ENCODE measurements at regions not wholly inside any gene's neighbourhood (a gene's known extent, or its start where the extent isn't known, plus 50 kb on each side); places are given as distances from the start of the nearest gene placed in this dataset.
A peak's percentile ranks its signal among the peaks of the same experiment; 100 is the strongest.

DNA sequence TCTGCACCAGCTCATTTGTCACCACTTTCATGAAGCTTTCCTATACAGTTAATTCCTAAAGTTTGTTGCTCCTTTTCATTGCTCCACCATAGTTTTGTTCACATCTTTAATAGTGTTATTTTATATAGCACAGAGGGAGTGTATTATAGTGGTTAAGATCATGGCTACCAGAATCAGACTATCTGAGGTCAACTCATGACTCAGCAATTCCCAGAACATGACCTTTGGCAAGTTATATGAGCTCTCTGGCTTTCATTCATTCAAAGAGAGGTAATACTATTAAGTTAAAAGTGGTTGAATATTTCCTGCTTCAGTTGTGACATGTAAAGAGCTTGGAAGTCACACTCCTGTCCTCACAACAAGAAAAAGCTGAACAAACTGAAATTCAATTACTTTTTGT is 1073.5 kb downstream of the NAALADL2 start:
- no peak overlapping the region for H3K4me3 ChIP-seq (ENCODE audit: low read length)
- TF ChIP-seq, protein P1, sequence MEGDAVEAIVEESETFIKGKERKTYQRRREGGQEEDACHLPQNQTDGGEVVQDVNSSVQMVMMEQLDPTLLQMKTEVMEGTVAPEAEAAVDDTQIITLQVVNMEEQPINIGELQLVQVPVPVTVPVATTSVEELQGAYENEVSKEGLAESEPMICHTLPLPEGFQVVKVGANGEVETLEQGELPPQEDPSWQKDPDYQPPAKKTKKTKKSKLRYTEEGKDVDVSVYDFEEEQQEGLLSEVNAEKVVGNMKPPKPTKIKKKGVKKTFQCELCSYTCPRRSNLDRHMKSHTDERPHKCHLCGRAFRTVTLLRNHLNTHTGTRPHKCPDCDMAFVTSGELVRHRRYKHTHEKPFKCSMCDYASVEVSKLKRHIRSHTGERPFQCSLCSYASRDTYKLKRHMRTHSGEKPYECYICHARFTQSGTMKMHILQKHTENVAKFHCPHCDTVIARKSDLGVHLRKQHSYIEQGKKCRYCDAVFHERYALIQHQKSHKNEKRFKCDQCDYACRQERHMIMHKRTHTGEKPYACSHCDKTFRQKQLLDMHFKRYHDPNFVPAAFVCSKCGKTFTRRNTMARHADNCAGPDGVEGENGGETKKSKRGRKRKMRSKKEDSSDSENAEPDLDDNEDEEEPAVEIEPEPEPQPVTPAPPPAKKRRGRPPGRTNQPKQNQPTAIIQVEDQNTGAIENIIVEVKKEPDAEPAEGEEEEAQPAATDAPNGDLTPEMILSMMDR (conservative IDR thresholded peaks at IDR 0.05; ENCODE audit: low read depth, low read length), result no peak
- no peak for DNase-seq (ENCODE audit: low read depth)

DNA sequence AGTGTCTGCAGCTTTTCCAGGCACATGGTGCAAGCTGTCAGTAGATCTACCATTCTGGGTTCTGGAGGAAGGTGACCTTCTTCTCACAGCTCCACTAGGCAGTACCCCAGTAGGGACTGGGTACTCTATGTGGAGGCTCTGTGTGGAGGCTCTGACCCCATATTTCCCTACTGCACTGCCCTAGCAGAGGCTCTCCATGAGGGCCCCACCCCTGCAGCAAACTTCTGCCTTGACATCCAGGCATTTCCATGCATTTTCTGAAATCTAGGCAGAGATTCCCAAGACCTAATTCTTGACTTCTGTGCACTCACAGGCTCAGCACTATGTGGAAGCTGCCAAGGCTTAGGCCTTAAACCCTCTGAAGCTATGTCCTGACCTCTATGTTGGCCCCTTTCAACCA is 1060.0 kb downstream of the NAALADL2 start:
- H3K4me3 ChIP-seq (ENCODE audit: low read length), result no peak overlapping the region
- TF ChIP-seq, protein P1 (conservative IDR thresholded peaks at IDR 0.05; ENCODE audit: low read depth, low read length), result no peak
- no peak for DNase-seq (ENCODE audit: low read depth)

DNA sequence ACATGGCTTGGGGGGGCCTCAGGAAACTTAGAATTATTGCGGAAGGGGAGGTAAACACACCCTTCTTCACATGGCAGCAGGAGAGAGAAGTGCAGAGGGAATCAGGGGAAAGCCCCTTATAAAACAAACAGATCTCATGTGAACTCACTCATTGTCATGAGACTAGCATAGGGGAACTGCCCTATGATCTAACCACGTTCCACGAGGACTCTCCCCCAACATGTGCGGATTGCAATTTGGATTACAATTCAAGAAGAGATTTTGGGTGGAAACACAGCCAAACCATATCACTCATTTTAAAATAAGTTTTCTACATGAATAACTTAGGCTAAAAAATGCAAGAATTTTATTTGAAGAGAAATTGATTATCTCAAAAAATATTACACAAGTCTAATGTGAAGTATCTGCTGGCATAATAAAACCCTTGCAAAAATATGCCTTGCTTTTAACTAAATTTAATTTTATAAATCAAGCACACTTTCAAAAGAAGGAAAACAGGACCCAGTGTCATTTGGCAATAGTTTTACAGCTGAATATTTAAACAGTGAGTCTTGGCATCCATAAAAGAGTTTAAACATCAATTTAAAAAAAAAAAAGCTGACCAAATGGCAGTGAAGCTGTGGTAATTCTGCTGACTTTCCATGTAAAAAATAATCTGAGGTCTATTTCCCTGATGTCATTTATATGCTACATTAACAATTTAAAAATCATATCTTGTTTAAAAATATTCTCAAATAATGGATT is 1057.2 kb downstream of the NAALADL2 start:
- no peak for DNase-seq (ENCODE audit: low read depth)
- no peak overlapping the region for H3K4me3 ChIP-seq (ENCODE audit: low read length)
- TF ChIP-seq, protein P1 (conservative IDR thresholded peaks at IDR 0.05; ENCODE audit: low read depth, low read length), result no peak

DNA sequence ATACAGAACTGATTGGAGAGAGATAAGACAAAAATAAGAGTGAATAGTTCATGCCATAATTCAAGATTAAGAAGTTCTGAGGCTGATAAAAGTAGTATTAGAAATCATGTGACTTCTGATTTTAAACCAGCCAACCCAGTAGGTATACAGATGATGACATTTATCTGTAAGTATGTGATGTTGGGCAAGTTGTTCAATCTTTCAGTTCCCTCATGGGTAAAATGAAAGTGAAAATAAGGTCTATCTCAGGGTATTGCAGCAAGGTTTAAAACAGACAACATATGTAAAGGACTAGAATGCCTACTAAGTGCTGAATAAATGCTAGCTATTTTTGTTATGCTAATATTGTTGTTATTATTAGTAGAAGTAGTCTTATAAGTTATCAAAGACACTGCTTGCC is 1055.7 kb downstream of the NAALADL2 start:
- TF ChIP-seq, protein P1 (conservative IDR thresholded peaks at IDR 0.05; ENCODE audit: low read depth, low read length), result no peak
- DNase-seq (ENCODE audit: low read depth), result no peak
- no peak overlapping the region for H3K4me3 ChIP-seq (ENCODE audit: low read length)

DNA sequence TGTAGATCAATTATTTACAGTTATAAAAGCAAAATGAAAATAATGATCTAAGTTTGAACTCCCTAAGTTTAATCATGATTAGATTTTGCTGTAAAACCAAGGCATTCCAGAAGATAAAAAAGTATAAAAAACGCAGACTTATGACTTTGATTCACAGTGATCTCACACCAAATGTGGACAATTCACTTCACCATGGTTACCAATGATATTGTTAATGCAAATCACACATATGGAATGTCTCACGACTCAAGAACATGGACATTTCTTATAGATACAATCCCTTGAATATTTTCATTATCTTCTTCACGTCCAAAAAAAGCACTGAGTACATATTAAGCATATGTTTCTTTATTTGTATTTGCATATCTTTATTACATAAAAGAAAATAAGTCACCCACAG is 1054.2 kb downstream of the NAALADL2 start:
- DNase-seq (ENCODE audit: low read depth), result no peak
- TF ChIP-seq, protein P1 (conservative IDR thresholded peaks at IDR 0.05; ENCODE audit: low read depth, low read length), result no peak
- no peak overlapping the region for H3K4me3 ChIP-seq (ENCODE audit: low read length)

DNA sequence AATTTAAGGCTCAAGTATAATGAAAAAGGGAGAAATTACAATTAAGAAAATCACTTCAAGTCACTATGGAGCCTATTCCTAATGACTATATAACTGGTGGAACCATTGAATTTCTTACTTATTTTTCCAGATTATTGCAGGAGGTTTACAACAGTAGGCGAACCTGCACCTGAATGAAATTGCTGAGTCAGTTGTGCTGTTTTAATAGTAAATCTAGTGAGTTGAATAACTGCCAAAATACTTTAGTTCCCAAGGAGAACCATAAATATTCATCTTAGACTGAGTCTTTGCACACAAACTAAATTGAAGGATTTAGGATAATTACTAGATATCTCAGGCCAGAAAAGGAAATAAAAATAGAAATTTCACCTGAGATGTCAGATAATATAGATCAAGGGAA is 1052.8 kb downstream of the NAALADL2 start:
- TF ChIP-seq, protein P1 (conservative IDR thresholded peaks at IDR 0.05; ENCODE audit: low read depth, low read length), result no peak
- peak; percentile 3 for DNase-seq (ENCODE audit: low read depth)
- H3K4me3 ChIP-seq (ENCODE audit: low read length), result no peak overlapping the region

DNA sequence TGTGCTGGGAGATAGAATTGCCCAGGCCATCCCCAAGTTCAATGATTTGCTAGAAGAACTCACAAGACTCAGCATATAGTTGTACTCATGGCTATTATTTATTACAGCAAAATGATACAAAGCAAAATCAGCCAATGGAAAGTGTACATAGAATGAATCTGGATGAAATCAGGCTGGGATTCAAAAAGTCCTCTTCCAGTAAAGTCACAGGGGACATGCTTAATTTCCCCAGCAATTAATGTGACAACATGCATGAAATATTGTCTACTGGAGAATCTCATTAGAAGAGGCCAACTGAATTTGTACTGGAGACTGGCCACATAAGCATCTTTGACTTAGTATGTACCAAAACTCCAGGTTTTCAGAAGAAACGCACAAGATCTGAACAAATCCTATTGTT is 1043.1 kb downstream of the NAALADL2 start:
- no peak for DNase-seq (ENCODE audit: low read depth)
- no peak overlapping the region for H3K4me3 ChIP-seq (ENCODE audit: low read length)
- TF ChIP-seq, protein P1 (conservative IDR thresholded peaks at IDR 0.05; ENCODE audit: low read depth, low read length), result no peak
